RWPE1 (cell line): ENCODE measurements at regions not wholly inside any gene's neighbourhood (a gene's known extent, or its start where the extent isn't known, plus 50 kb on each side); places are given as distances from the start of the nearest gene placed in this dataset.

Experiments
- CTCF ChIA-PET: fragments of 350-600 bp; sonication (Branson Sonifier 250); formaldehyde crosslinking; extraction: SDS; loops from one replicate; lab custom pipeline; 2021; lab: Yijun Ruan, JAX
- POLR2A ChIA-PET: fragments of 400-600 bp; formaldehyde crosslinking; extraction: SDS; loops from one replicate; lab custom pipeline; 2020; ENCODE audit warnings: antibody characterized with exemption; ENCODE audit not compliant: low non-redundant PET; lab: Yijun Ruan, JAX
- DNase-seq: peaks from one replicate; pipeline ENCODE4 v3.0.0; 2012; ENCODE audit warnings: low spot score
- H3K27ac ChIP-seq: fragments of 450-650 bp; 2 replicates; pipeline ENCODE4 v1.5.1; 2017
- TF ChIP-seq, protein P1 (sequence below): fragments of 450-650 bp; conservative IDR thresholded peaks from 2 replicates; pipeline ENCODE4 v1.5.1; 2017; ENCODE audit warnings: low read depth, mild to moderate bottlenecking

- H3K27ac ChIP-seq = no peak overlapping the region
- CTCF ChIA-PET = no interaction called here
- POLR2A ChIA-PET = no interaction called here
- TF ChIP-seq, protein P1, sequence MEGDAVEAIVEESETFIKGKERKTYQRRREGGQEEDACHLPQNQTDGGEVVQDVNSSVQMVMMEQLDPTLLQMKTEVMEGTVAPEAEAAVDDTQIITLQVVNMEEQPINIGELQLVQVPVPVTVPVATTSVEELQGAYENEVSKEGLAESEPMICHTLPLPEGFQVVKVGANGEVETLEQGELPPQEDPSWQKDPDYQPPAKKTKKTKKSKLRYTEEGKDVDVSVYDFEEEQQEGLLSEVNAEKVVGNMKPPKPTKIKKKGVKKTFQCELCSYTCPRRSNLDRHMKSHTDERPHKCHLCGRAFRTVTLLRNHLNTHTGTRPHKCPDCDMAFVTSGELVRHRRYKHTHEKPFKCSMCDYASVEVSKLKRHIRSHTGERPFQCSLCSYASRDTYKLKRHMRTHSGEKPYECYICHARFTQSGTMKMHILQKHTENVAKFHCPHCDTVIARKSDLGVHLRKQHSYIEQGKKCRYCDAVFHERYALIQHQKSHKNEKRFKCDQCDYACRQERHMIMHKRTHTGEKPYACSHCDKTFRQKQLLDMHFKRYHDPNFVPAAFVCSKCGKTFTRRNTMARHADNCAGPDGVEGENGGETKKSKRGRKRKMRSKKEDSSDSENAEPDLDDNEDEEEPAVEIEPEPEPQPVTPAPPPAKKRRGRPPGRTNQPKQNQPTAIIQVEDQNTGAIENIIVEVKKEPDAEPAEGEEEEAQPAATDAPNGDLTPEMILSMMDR = no peak
- DNase-seq = no peak
Observed at GRCh38 chr13:71017607-71018006, 849.4 kb downstream of the DACH1 start.

GRCh38 chr13:71015516-71015915, 851.5 kb downstream of the DACH1 start:
- H3K27ac ChIP-seq = no peak overlapping the region
- CTCF ChIA-PET = no interaction called here
- no peak for DNase-seq
- POLR2A ChIA-PET = no interaction called here
- TF ChIP-seq, protein P1 = no peak

- H3K27ac ChIP-seq = no peak overlapping the region
- CTCF ChIA-PET = no interaction called here
- no peak for DNase-seq
- POLR2A ChIA-PET = no interaction called here
- TF ChIP-seq, protein P1 = no peak
Observed at GRCh38 chr13:71015021-71015420, 852.0 kb downstream of the DACH1 start.

GRCh38 chr13:71005919-71006318, 861.1 kb downstream of the DACH1 start:
- ChIA-PET POLR2A (no interaction called here), CTCF (no interaction called here)
- H3K27ac ChIP-seq = no peak overlapping the region
- TF ChIP-seq, protein P1 = no peak
- no peak for DNase-seq

- CTCF ChIA-PET = no interaction called here
- no peak overlapping the region for H3K27ac ChIP-seq
- TF ChIP-seq, protein P1 = no peak
- DNase-seq = no peak
- POLR2A ChIA-PET = no interaction called here
Observed at GRCh38 chr13:70995338-70995737, 871.7 kb downstream of the DACH1 start.

DNA sequence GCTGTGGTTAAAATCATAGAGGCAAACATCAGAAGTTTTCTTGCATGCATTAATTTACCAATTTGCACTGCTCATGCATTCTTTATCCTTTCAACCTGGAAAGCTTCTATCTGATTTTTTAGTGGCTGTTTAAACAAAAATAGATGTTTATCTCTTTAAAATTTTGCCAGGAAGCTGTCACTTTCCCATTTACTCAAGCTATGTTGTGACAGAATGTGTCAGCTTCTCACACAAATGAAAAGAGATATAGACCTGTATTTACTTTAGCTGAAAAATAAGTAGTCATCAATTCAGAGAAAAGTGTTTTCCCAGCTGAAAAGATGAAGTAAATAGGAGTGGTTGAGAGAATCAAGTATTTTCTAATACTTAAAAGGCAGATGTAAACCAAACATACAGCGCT, 872.8 kb downstream of the DACH1 start:
- POLR2A ChIA-PET = no interaction called here
- CTCF ChIA-PET = no interaction called here
- TF ChIP-seq, protein P1 = no peak

GRCh38 chr13:70987043-70987442, 878.8 kb upstream of the KLHL1 start:
- POLR2A ChIA-PET = no interaction called here
- TF ChIP-seq, protein P1 = no peak
- H3K27ac ChIP-seq = no peak overlapping the region
- DNase-seq = no peak
- CTCF ChIA-PET = no interaction called here

More for the DNA sequence above, 872.8 kb downstream of the DACH1 start:
- H3K27ac ChIP-seq = no peak overlapping the region
- no peak for DNase-seq
